Thyroid gland (tissue), 4 donors: ENCODE measurements at regions not wholly inside any gene's neighbourhood (a gene's known extent, or its start where the extent isn't known, plus 50 kb on each side); places are given as distances from the start of the nearest gene placed in this dataset.

Source experiments
- DNase-seq, 2 donors: peaks; one replicate each; pipeline ENCODE4 v3.0.0-alpha.2; 2019
- H3K27ac ChIP-seq, 3 donors: fragments of 200-600 bp; sonication (generic); 1 replicate in 2 of 3; 2 replicates in 1 of 3; pipeline ENCODE4 v1.5.1; 2016 to 2019; ENCODE audit warnings: mild to moderate bottlenecking in 1 of 3, moderate library complexity in 1 of 3
- H3K27me3 ChIP-seq: fragments of 200-600 bp; sonication (generic); one replicate; pipeline ENCODE4 v1.5.1; 2019
- H3K36me3 ChIP-seq, 2 donors: fragments of 200-600 bp; sonication (generic); one replicate each; pipeline ENCODE4 v1.5.1; 2016 to 2019
- H3K4me1 ChIP-seq, 2 donors: fragments of 200-600 bp; sonication (generic); one replicate each; pipeline ENCODE4 v1.5.1; 2017 to 2019
- H3K4me3 ChIP-seq, 3 donors: fragments of 200-600 bp; sonication (generic); replicated peaks in 1 of 3; 1 replicate in 2 of 3; 2 replicates in 1 of 3; pipeline ENCODE4 v1.5.1; 2016; ENCODE audit warnings: mild to moderate bottlenecking in 1 of 3
- H3K9me3 ChIP-seq: fragments of 200-600 bp; sonication (generic); one replicate; pipeline ENCODE4 v1.5.1; 2017
- CTCF ChIP-seq, 6 experiments: fragments of 200-600 bp in 3 of 6; fragments of 450-650 bp in 3 of 6; sonication (generic) in 3 of 6; IDR thresholded peaks; one replicate each; pipeline ENCODE4 v1.5.1; 2016 to 2019; ENCODE audit warnings: antibody characterized with exemption in 6 of 6, mild to moderate bottlenecking in 2 of 6, inconsistent platforms in 1 of 6, moderate library complexity in 1 of 6
- POLR2A ChIP-seq, 2 donors: fragments of 450-650 bp; IDR thresholded peaks; one replicate each; pipeline ENCODE4 v1.6.1; 2017; ENCODE audit warnings: antibody characterized with exemption in 2 of 2, mild to moderate bottlenecking in 2 of 2, moderate library complexity in 1 of 2
- WGBS, 2 donors: methylation state at CpG; one replicate each; pipeline ENCODE4 v1.1.5; 2017; 5-methylcytosine and 5-hydroxymethylcytosine counted together
- intact Hi-C: fragments of 100-400 bp; cut with DNase I; formaldehyde crosslinking; loops from one replicate; pipeline ENCODE4 v1.15.1; 2023

GRCh38 chr21:19993268-19993667 lies 1004.9 kb upstream of the NCAM2 start:
- no peaks in the 10 kb centered on the region for H3K36me3 ChIP-seq
- no peak overlapping the region for H3K4me3 ChIP-seq
- no peaks in the 10 kb centered on the region for H3K27me3 ChIP-seq
- intact Hi-C loops: no loop called here
- no peaks in the 10 kb centered on the region for H3K4me1 ChIP-seq
- TF ChIP-seq CTCF (IDR thresholded peaks at IDR 0.05) (no peak), POLR2A (IDR thresholded peaks at IDR 0.05) (no peak)
- no peaks in the 10 kb centered on the region for H3K9me3 ChIP-seq
- DNase-seq: no peak
- WGBS, 2 donors: 78 to 86% methylated on average over 4 of the region's 4 CpGs
- no peak overlapping the region for H3K27ac ChIP-seq

GRCh38 chr21:19995253-19995652 lies 1003.0 kb upstream of the NCAM2 start:
- no peak overlapping the region for H3K4me3 ChIP-seq
- DNase-seq: no peak
- H3K4me1 ChIP-seq: no peaks in the 10 kb centered on the region
- no peaks in the 10 kb centered on the region for H3K9me3 ChIP-seq
- TF ChIP-seq POLR2A (IDR thresholded peaks at IDR 0.05): no peak
- TF ChIP-seq CTCF (IDR thresholded peaks at IDR 0.05): no peak
- H3K27ac ChIP-seq: no peak overlapping the region
- H3K36me3 ChIP-seq: no peaks in the 10 kb centered on the region
- intact Hi-C loops: no loop called here
- 79 to 87% methylated on average over 7 of the region's 7 CpGs for WGBS, 2 donors
- no peaks in the 10 kb centered on the region for H3K27me3 ChIP-seq

- Histone ChIP-seq H3K9me3 (no peaks in the 10 kb centered on the region), H3K4me3 (no peak overlapping the region), H3K4me1 (no peaks in the 10 kb centered on the region), H3K27ac (no peak overlapping the region), H3K36me3 (no peaks in the 10 kb centered on the region), H3K27me3 (no peaks in the 10 kb centered on the region)
- 92% methylated on average over 5 of the region's 5 CpGs for WGBS, 2 donors
- no peak for DNase-seq
- intact Hi-C loops: no loop called here
- TF ChIP-seq CTCF (IDR thresholded peaks at IDR 0.05) (no peak), POLR2A (IDR thresholded peaks at IDR 0.05) (no peak)
Observed at GRCh38 chr21:19998453-19998852, 999.8 kb upstream of the NCAM2 start.

GRCh38 chr21:19999369-20000272 lies 998.6 kb upstream of the NCAM2 start:
- Histone ChIP-seq H3K9me3 (no peaks in the 10 kb centered on the region), H3K27ac (no peak overlapping the region), H3K4me3 (no peak overlapping the region), H3K36me3 (no peaks in the 10 kb centered on the region), H3K4me1 (no peaks in the 10 kb centered on the region), H3K27me3 (no peaks in the 10 kb centered on the region)
- TF ChIP-seq POLR2A (IDR thresholded peaks at IDR 0.05): no peak
- TF ChIP-seq CTCF (IDR thresholded peaks at IDR 0.05): no peak
- intact Hi-C loops: no loop called here
- 88 to 89% methylated on average over 23 of the region's 23 CpGs for WGBS, 2 donors
- DNase-seq: no peak

GRCh38 chr21:20004367-20004766 lies 993.8 kb upstream of the NCAM2 start:
- Histone ChIP-seq H3K4me3 (no peak overlapping the region), H3K9me3 (no peaks in the 10 kb centered on the region), H3K27me3 (no peaks in the 10 kb centered on the region), H3K4me1 (no peaks in the 10 kb centered on the region), H3K36me3 (no peaks in the 10 kb centered on the region), H3K27ac (no peak overlapping the region)
- WGBS, 2 donors: 60 to 71% methylated on average over 3 of the region's 3 CpGs
- intact Hi-C loops: no loop called here
- DNase-seq: no peak
- TF ChIP-seq CTCF (IDR thresholded peaks at IDR 0.05): no peak
- TF ChIP-seq POLR2A (IDR thresholded peaks at IDR 0.05): no peak
